ENCODE measurements at regions not wholly inside any gene's neighbourhood (a gene's known extent, or its start where the extent isn't known, plus 50 kb on each side); places are given as distances from the start of the nearest gene placed in this dataset.

DNA sequence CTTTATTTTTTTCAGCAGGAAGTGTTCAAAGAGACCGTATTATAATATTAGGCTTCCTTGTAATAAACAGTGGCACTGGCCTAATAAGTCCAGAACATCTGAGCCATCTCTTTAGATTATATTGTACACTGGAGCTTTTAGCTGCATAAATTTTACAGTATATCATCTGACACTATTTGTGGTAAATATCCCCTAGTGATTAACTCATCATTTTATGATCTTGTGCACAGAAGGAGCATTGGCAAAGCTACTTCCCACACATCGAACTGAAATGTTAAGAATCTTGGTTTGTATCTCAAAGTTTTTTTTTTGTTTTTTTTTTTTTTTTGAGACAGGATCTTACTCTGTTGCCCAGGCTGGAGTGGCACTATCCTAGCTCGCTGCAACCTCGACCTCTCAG is 162.7 kb downstream of the HIPK3 start:
- no peak overlapping the region for H3K4me3 ChIP-seq (ENCODE audit: low read depth, low read length)
- TF ChIP-seq, protein P1, sequence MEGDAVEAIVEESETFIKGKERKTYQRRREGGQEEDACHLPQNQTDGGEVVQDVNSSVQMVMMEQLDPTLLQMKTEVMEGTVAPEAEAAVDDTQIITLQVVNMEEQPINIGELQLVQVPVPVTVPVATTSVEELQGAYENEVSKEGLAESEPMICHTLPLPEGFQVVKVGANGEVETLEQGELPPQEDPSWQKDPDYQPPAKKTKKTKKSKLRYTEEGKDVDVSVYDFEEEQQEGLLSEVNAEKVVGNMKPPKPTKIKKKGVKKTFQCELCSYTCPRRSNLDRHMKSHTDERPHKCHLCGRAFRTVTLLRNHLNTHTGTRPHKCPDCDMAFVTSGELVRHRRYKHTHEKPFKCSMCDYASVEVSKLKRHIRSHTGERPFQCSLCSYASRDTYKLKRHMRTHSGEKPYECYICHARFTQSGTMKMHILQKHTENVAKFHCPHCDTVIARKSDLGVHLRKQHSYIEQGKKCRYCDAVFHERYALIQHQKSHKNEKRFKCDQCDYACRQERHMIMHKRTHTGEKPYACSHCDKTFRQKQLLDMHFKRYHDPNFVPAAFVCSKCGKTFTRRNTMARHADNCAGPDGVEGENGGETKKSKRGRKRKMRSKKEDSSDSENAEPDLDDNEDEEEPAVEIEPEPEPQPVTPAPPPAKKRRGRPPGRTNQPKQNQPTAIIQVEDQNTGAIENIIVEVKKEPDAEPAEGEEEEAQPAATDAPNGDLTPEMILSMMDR (IDR thresholded peaks at IDR 0.05; ENCODE audit: insufficient read depth, low read length, poor library complexity, severe bottlenecking): no peak
- no peak for DNase-seq (ENCODE audit: low read depth)
- no peaks in the 10 kb centered on the region for H3K27me3 ChIP-seq (ENCODE audit: control insufficient read depth, insufficient read depth, low read length)
- no peaks in the 10 kb centered on the region for H3K36me3 ChIP-seq (ENCODE audit: control insufficient read depth, insufficient read depth, low read length)

DNA sequence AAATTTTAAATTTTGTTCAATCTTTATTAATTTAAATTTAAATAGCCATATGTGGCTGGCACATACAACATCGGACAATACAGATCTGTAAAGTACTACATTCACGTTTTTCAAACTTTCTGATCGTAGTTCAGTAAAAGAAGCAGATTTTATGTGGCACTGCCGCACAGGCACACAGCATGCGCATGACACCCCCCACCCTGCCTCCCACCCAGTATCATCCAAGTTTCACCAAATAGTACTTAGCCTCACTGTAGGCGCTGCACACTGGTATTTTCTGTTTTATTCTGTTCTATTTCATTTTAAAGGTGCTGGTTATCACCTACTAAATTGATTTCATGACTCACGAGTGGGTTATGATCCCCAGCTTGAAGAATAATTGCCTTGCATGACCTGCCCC is 159.9 kb downstream of the HIPK3 start:
- Histone ChIP-seq H3K36me3 (ENCODE audit: control insufficient read depth, insufficient read depth, low read length) (no peaks in the 10 kb centered on the region), H3K27me3 (ENCODE audit: control insufficient read depth, insufficient read depth, low read length) (no peaks in the 10 kb centered on the region), H3K4me3 (ENCODE audit: low read depth, low read length) (no peak overlapping the region)
- DNase-seq (ENCODE audit: low read depth): no peak
- TF ChIP-seq, protein P1 (IDR thresholded peaks at IDR 0.05; ENCODE audit: insufficient read depth, low read length, poor library complexity, severe bottlenecking): no peak

- Histone ChIP-seq H3K4me3 (ENCODE audit: low read depth, low read length) (no peak overlapping the region), H3K27me3 (ENCODE audit: control insufficient read depth, insufficient read depth, low read length) (no peaks in the 10 kb centered on the region), H3K36me3 (ENCODE audit: control insufficient read depth, insufficient read depth, low read length) (no peaks in the 10 kb centered on the region)
- no peak for DNase-seq (ENCODE audit: low read depth)
- TF ChIP-seq, protein P1 (IDR thresholded peaks at IDR 0.05; ENCODE audit: insufficient read depth, low read length, poor library complexity, severe bottlenecking): no peak
Observed at GRCh38 chr11:33413301-33413700, 156.1 kb downstream of the HIPK3 start.

DNA sequence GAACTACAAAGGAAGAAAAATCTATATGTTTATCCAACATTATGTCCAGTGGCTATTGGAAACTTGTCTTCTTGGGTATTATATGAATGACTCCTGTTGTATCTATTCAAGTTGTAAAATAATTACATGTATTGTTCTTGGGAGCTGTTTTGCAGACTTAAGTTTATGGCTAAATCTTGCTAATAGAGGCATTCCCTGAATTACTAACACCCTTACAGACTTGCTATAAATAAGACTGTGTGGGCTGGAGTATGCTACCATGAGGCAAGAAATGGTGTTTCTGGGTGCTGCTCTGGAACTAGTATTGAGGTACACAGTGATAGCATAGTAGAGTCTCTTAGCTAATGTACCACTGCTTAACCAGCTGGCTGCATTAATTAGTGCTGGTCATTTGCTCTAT is 155.1 kb downstream of the HIPK3 start:
- Histone ChIP-seq H3K27me3 (ENCODE audit: control insufficient read depth, insufficient read depth, low read length) (no peaks in the 10 kb centered on the region), H3K4me3 (ENCODE audit: low read depth, low read length) (no peak overlapping the region), H3K36me3 (ENCODE audit: control insufficient read depth, insufficient read depth, low read length) (no peaks in the 10 kb centered on the region)
- no peak for DNase-seq (ENCODE audit: low read depth)
- TF ChIP-seq, protein P1 (IDR thresholded peaks at IDR 0.05; ENCODE audit: insufficient read depth, low read length, poor library complexity, severe bottlenecking): no peak

DNA sequence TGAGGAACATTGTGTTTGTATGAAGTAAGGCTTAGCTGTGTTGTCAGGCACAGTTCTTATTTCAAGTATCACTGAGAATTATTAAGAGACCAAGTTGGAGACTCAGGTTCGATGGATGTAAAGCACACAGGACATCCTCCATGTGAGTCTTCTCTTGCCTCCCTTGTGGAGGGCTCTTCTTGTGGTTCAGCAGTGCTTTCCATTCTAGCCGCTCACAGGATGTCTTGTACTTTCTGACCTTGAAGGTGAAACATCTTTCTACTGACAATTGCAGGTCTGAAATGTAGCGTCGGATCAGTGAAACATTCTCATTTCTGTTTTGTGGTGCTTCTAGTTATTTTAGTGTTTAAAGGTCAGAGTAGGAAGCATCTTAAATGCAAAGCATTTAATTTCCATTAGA is 154.6 kb downstream of the HIPK3 start:
- H3K36me3 ChIP-seq (ENCODE audit: control insufficient read depth, insufficient read depth, low read length): no peaks in the 10 kb centered on the region
- no peak for DNase-seq (ENCODE audit: low read depth)
- no peaks in the 10 kb centered on the region for H3K27me3 ChIP-seq (ENCODE audit: control insufficient read depth, insufficient read depth, low read length)
- H3K4me3 ChIP-seq (ENCODE audit: low read depth, low read length): no peak overlapping the region
- TF ChIP-seq, protein P1 (IDR thresholded peaks at IDR 0.05; ENCODE audit: insufficient read depth, low read length, poor library complexity, severe bottlenecking): no peak

DNA sequence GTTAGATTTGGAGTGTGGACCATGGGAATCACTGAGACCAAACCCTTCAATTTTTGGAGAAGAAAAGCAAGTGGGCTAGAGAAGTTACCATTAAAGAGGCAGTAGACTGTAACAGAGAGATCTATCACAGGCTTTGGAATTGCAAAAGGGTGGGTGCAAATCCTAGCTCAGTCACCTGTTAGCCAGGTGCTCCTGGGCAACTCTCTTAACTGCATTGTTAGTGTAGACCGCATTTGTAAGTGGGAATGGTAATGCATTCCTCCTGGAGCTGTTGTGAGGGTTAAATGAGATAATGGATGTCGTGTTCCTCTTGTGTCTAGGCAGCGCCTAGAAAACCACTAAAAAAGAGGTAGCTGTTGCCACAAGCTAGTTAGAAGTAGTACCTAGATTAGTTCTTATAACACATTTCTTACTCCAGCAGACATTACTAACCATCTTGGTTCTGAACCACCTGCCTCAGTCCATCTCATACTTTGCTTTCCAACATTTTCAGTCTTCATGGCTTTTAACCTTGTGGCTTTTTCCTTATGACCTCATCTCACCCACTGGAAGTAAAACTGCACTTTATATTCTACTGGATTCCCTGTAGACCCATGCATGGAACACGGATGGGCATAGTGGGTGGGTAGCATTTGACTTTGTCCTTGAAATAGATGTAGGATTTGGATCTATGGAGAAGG is 153.0 kb downstream of the HIPK3 start:
- H3K4me3 ChIP-seq (ENCODE audit: low read depth, low read length): no peak overlapping the region
- no peak for DNase-seq (ENCODE audit: low read depth)
- TF ChIP-seq, protein P1 (IDR thresholded peaks at IDR 0.05; ENCODE audit: insufficient read depth, low read length, poor library complexity, severe bottlenecking): no peak

More for the DNA sequence above, 153.0 kb downstream of the HIPK3 start:
- Histone ChIP-seq H3K36me3 (ENCODE audit: control insufficient read depth, insufficient read depth, low read length) (no peaks in the 10 kb centered on the region), H3K27me3 (ENCODE audit: control insufficient read depth, insufficient read depth, low read length) (no peaks in the 10 kb centered on the region)

All from kidney epithelial cell (primary cell).